Activated CD8-positive, alpha-beta T cell treated with anti-CD3 and anti-CD28 coated beads, Interleukin-2, amount 10 ng/mL, durations not matched to agents 7 days and 5 days (primary cell): ENCODE measurements at regions not wholly inside any gene's neighbourhood (a gene's known extent, or its start where the extent isn't known, plus 50 kb on each side); places are given as distances from the start of the nearest gene placed in this dataset.

Experiments
- ATAC-seq: fragments of 150-1000 bp; cut with Tn5 transposase; one replicate; pipeline ENCODE4 v1.10.0; 2021; ENCODE audit warnings: moderate library complexity
- CTCF ChIA-PET: fragments of 350-600 bp; sonication (Branson Sonifier 250); formaldehyde crosslinking; loops from one replicate; lab custom pipeline; 2021; ENCODE audit warnings: antibody characterized with exemption; lab: Charles Lee
- POLR2A ChIA-PET: fragments of 350-600 bp; sonication (Branson Sonifier 250); formaldehyde crosslinking; loops from one replicate; lab custom pipeline; 2021; ENCODE audit warnings: antibody characterized with exemption; lab: Charles Lee
- DNase-seq: peaks from one replicate; pipeline ENCODE4 v3.0.0-alpha.2; 2020
- H3K27ac Mint-ChIP-seq: one replicate; pipeline ENCODE4 v1.8.0; 2021; ENCODE audit warnings: mild to moderate bottlenecking, mixed read lengths
- H3K27me3 Mint-ChIP-seq: one replicate; pipeline ENCODE4 v1.8.0; 2021; ENCODE audit warnings: low read depth, mixed read lengths
- H3K36me3 Mint-ChIP-seq: one replicate; pipeline ENCODE4 v1.8.0; 2021; ENCODE audit warnings: low read depth, mixed read lengths
- H3K4me1 Mint-ChIP-seq: one replicate; pipeline ENCODE4 v1.8.0; 2021; ENCODE audit warnings: low read depth, mixed read lengths
- H3K4me3 Mint-ChIP-seq: one replicate; pipeline ENCODE4 v1.8.0; 2021; ENCODE audit warnings: mild to moderate bottlenecking, mixed read lengths
- H3K9me3 Mint-ChIP-seq: one replicate; pipeline ENCODE4 v1.8.0; 2022; ENCODE audit warnings: mixed read lengths; ENCODE audit not compliant: insufficient read depth

GRCh38 chr14:62027958-62028357 lies 265.7 kb downstream of the SNAPC1 start:
- H3K36me3 Mint-ChIP-seq = no peaks in the 10 kb centered on the region
- no peak overlapping the region for H3K4me3 Mint-ChIP-seq
- H3K27ac Mint-ChIP-seq = no peak overlapping the region
- H3K27me3 Mint-ChIP-seq = peaks cover 3% of the 10 kb centered on the region
- ChIA-PET POLR2A (no interaction called here), CTCF (no interaction called here)
- DNase-seq = no peak
- no peaks in the 10 kb centered on the region for H3K4me1 Mint-ChIP-seq
- no peak for ATAC-seq
- H3K9me3 Mint-ChIP-seq = no peaks in the 10 kb centered on the region

GRCh38 chr14:62029569-62029924 lies 267.3 kb downstream of the SNAPC1 start:
- Mint-ChIP-seq H3K27ac (no peak overlapping the region), H3K9me3 (no peaks in the 10 kb centered on the region), H3K4me3 (no peak overlapping the region), H3K36me3 (no peaks in the 10 kb centered on the region), H3K4me1 (no peaks in the 10 kb centered on the region), H3K27me3 (peaks cover 3% of the 10 kb centered on the region)
- ATAC-seq = no peak
- ChIA-PET POLR2A (interaction anchor here (0.6 kb wide), 1 partner anchor 22 kb away, joined by 6 read pairs; no protein-coding TSS in a partner anchor), CTCF (no interaction called here)
- DNase-seq = no peak

- ATAC-seq (no peak), DNase-seq (no peak)
- CTCF ChIA-PET = no interaction called here
- H3K4me1 Mint-ChIP-seq = no peaks in the 10 kb centered on the region
- H3K9me3 Mint-ChIP-seq = no peaks in the 10 kb centered on the region
- no peaks in the 10 kb centered on the region for H3K36me3 Mint-ChIP-seq
- H3K4me3 Mint-ChIP-seq = no peak overlapping the region
- POLR2A ChIA-PET = no interaction called here
- no peak overlapping the region for H3K27ac Mint-ChIP-seq
- H3K27me3 Mint-ChIP-seq = peaks cover 3% of the 10 kb centered on the region
Measured at GRCh38 chr14:62030387-62030786, 268.2 kb downstream of the SNAPC1 start.

- Mint-ChIP-seq H3K27me3 (peaks cover 7% of the 10 kb centered on the region), H3K36me3 (no peaks in the 10 kb centered on the region), H3K27ac (no peak overlapping the region), H3K9me3 (no peaks in the 10 kb centered on the region), H3K4me1 (no peaks in the 10 kb centered on the region), H3K4me3 (no peak overlapping the region)
- ATAC-seq (no peak), DNase-seq (no peak)
- ChIA-PET POLR2A (no interaction called here), CTCF (no interaction called here)
Measured at GRCh38 chr14:62031504-62031903, 269.3 kb downstream of the SNAPC1 start.

GRCh38 chr14:62053188-62053587 lies 291.0 kb downstream of the SNAPC1 start:
- no peak overlapping the region for H3K4me3 Mint-ChIP-seq
- ChIA-PET POLR2A (no interaction called here), CTCF (no interaction called here)
- no peaks in the 10 kb centered on the region for H3K36me3 Mint-ChIP-seq
- H3K4me1 Mint-ChIP-seq = no peaks in the 10 kb centered on the region
- DNase-seq (no peak), ATAC-seq (no peak)
- H3K27me3 Mint-ChIP-seq = no peaks in the 10 kb centered on the region
- H3K9me3 Mint-ChIP-seq = no peaks in the 10 kb centered on the region
- H3K27ac Mint-ChIP-seq = no peak overlapping the region

- no peak for ATAC-seq
- CTCF ChIA-PET = no interaction called here
- H3K9me3 Mint-ChIP-seq = no peaks in the 10 kb centered on the region
- no peak for DNase-seq
- H3K27ac Mint-ChIP-seq = no peak overlapping the region
- no peak overlapping the region for H3K4me3 Mint-ChIP-seq
- POLR2A ChIA-PET = no interaction called here
- H3K27me3 Mint-ChIP-seq = peaks cover 2% of the 10 kb centered on the region
- no peaks in the 10 kb centered on the region for H3K4me1 Mint-ChIP-seq
- H3K36me3 Mint-ChIP-seq = no peaks in the 10 kb centered on the region
Measured at GRCh38 chr14:62056789-62057188, 294.6 kb downstream of the SNAPC1 start.

DNA sequence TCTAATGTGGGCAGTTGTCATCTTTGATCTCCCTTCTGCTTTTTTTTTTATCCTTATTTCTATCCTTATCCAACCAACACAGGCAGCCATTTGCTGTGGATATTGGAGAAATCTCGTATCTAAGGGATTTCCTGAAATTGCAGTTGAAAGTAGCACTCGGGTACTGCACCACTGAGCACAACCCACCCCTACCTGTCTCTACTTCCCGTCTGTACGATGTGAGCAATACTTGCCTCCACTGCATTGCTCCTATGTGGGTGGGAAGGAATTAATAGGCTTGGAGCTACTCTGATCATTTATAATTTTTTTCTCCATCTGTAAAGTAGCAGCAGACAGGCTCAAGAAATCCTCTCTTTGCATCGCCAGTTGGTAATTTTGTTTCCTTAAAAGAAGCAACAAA lies 300.4 kb downstream of the SNAPC1 start:
- POLR2A ChIA-PET = no interaction called here
- DNase-seq = no peak
- CTCF ChIA-PET = no interaction called here
- Mint-ChIP-seq H3K27ac (no peak overlapping the region), H3K4me1 (no peaks in the 10 kb centered on the region), H3K4me3 (no peak overlapping the region), H3K36me3 (no peaks in the 10 kb centered on the region), H3K27me3 (peaks cover 11% of the 10 kb centered on the region), H3K9me3 (no peaks in the 10 kb centered on the region)
- ATAC-seq = no peak

DNA sequence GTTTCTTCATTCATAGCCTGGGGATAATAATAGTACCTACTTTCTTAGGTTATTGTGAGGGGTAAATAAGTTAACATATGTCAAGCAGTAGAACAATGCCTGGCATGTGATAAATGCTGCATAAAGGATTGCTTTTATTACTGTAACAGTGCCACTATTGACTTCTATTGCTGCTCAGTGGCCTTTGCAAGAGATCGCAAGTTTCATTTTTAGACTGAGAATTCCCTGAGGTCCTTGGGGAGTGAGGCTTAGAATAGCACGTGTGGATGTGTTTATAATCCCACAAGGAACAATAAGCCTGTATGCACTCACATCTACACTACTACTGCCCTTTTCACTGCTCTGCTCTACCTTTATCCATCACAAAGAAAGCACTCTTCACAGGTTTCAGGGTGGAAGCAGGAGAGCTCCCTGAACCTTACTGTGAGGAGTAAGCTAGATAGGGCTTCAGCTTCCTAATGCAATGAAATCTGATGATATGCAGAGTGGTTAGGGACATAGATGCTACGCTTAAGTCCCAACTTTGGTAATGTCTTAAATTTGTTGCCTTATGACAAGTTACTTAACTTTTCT lies 302.6 kb downstream of the SNAPC1 start:
- H3K9me3 Mint-ChIP-seq = no peaks in the 10 kb centered on the region
- H3K27me3 Mint-ChIP-seq = peaks cover 11% of the 10 kb centered on the region
- H3K4me3 Mint-ChIP-seq = no peak overlapping the region
- H3K36me3 Mint-ChIP-seq = no peaks in the 10 kb centered on the region
- CTCF ChIA-PET = no interaction called here
- DNase-seq = no peak
- no peak for ATAC-seq
- POLR2A ChIA-PET = no interaction called here
- no peak overlapping the region for H3K27ac Mint-ChIP-seq
- no peaks in the 10 kb centered on the region for H3K4me1 Mint-ChIP-seq

- H3K4me1 Mint-ChIP-seq = no peaks in the 10 kb centered on the region
- ChIA-PET POLR2A (no interaction called here), CTCF (no interaction called here)
- no peaks in the 10 kb centered on the region for H3K36me3 Mint-ChIP-seq
- no peaks in the 10 kb centered on the region for H3K9me3 Mint-ChIP-seq
- no peak for DNase-seq
- no peak overlapping the region for H3K27ac Mint-ChIP-seq
- peaks cover 9% of the 10 kb centered on the region for H3K27me3 Mint-ChIP-seq
- no peak overlapping the region for H3K4me3 Mint-ChIP-seq
- no peak for ATAC-seq
Measured at GRCh38 chr14:62066304-62066703, 304.1 kb downstream of the SNAPC1 start.

DNA sequence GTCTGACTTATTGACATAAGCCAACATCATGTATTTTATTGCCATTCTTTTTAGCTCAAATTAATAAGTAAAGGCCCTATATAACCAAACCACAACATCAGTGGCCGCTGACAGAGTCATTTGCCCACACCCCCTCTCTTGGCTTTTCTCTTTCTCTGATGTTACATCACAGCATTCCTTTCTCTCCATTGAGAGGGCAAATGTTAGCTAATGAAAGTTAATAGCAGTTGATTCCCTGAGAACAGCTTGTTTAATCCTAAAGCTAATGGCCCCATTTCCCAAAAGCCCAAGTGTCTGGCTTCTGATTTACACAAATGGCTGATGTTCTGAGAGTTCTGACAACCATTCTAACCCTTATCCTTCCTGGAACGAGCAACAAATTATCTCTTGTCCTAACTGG lies 308.8 kb downstream of the SNAPC1 start:
- Mint-ChIP-seq H3K4me3 (no peak overlapping the region), H3K36me3 (no peaks in the 10 kb centered on the region), H3K27ac (no peak overlapping the region), H3K4me1 (no peaks in the 10 kb centered on the region), H3K9me3 (no peaks in the 10 kb centered on the region), H3K27me3 (no peaks in the 10 kb centered on the region)
- ATAC-seq (no peak), DNase-seq (no peak)
- ChIA-PET POLR2A (no interaction called here), CTCF (no interaction called here)

DNA sequence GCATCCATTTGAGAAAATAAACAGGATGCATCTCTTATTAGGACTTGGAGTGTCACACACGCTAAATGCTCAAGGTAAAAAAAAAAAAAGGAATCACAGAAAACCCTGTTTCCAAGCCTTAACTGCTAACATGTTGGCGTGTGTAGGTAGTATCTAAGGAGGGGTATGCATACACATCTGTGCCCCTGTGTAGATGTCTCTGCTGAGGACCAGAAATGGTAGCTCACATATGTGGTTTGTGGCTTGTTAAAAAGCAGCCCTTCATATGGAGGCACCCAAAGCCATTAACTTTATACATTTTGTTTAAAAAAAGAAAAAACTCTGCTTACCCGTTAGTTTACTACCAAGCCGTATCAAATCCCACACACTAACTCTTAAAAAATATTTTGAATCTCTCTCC lies 314.1 kb downstream of the SNAPC1 start:
- DNase-seq (no peak), ATAC-seq (no peak)
- peaks cover 18% of the 10 kb centered on the region for H3K4me1 Mint-ChIP-seq
- CTCF ChIA-PET = interaction anchor here (0.8 to 1.3 kb wide), 2 partner anchors 41 to 791 kb away, joined by 3 to 5 read pairs; no protein-coding TSS in a partner anchor
- H3K9me3 Mint-ChIP-seq = no peaks in the 10 kb centered on the region
- H3K27ac Mint-ChIP-seq = no peak overlapping the region
- H3K4me3 Mint-ChIP-seq = no peak overlapping the region
- POLR2A ChIA-PET = no interaction called here
- no peaks in the 10 kb centered on the region for H3K36me3 Mint-ChIP-seq
- no peaks in the 10 kb centered on the region for H3K27me3 Mint-ChIP-seq

- ChIA-PET CTCF (interaction anchor here (0.8 to 1.3 kb wide), 3 partner anchors 40 to 791 kb away, joined by 3 to 5 read pairs (median 3); no protein-coding TSS in a partner anchor), POLR2A (no interaction called here)
- Mint-ChIP-seq H3K4me3 (no peak overlapping the region), H3K27me3 (no peaks in the 10 kb centered on the region), H3K9me3 (no peaks in the 10 kb centered on the region), H3K4me1 (peaks cover 21% of the 10 kb centered on the region), H3K36me3 (no peaks in the 10 kb centered on the region), H3K27ac (peak overlapping the region; percentile 7)
- DNase-seq (no peak), ATAC-seq (no peak)
Measured at GRCh38 chr14:62076825-62077605, 314.8 kb downstream of the SNAPC1 start.
